ENCODE measurements at regions not wholly inside any gene's neighbourhood (a gene's known extent, or its start where the extent isn't known, plus 50 kb on each side); places are given as distances from the start of the nearest gene placed in this dataset.

GRCh38 chr7:69017208-69017607 is 581.1 kb upstream of the AUTS2 start:
- H3K4me3 ChIP-seq (ENCODE audit: extremely low read depth in 1 of 4, insufficient read depth in 2 of 4, low read depth in 3 of 4, low read length in 4 of 4): no peak overlapping the region
- H3K9me3 ChIP-seq (ENCODE audit: insufficient read depth in 2 of 2, low read depth in 1 of 2, low read length in 1 of 2): peaks cover 7 to 14% of the 10 kb centered on the region in 2 experiments
- no peaks in the 10 kb centered on the region for H3K79me1 ChIP-seq (ENCODE audit: low read depth, low read length)
- H3K23ac ChIP-seq (ENCODE audit: insufficient read length): no peak overlapping the region
- H2AFZ ChIP-seq (ENCODE audit: low read length): 0 out of 2 replicates have a peak overlapping the region, but pooled peaks have one; percentile 43
- no peak overlapping the region for H4K5ac ChIP-seq (ENCODE audit: insufficient read length, low read depth, low read length)
- no peak overlapping the region for H3K56ac ChIP-seq (replicated peaks; ENCODE audit: insufficient read length, low read depth, low read length)
- FAIRE-seq (no peak), DNase-seq (ENCODE audit: low read depth in 1 of 2, low spot score in 2 of 2) (no peak)
- CTCF ChIA-PET (ENCODE audit: partially characterized antibody): interaction anchor here (0.8 to 2.3 kb wide), 4 partner anchors 13 to 599 kb away, joined by 3 to 12 read pairs (median 4); no protein-coding TSS in a partner anchor
- H2BK20ac ChIP-seq (ENCODE audit: low read length): no peak overlapping the region
- H3K4me1 ChIP-seq (replicated peaks in 1 of 4; ENCODE audit: control insufficient read depth in 3 of 4, insufficient read depth in 4 of 4, low read length in 3 of 4): no peaks in the 10 kb centered on the region
- H3K36me3 ChIP-seq (ENCODE audit: control insufficient read depth in 2 of 4, insufficient read depth in 4 of 4, low read length in 3 of 4): no peaks in the 10 kb centered on the region
- H3K27me3 ChIP-seq (replicated peaks in 1 of 4; ENCODE audit: control insufficient read depth in 3 of 4, extremely low read depth in 1 of 4, insufficient read depth in 3 of 4, low read length in 3 of 4): no peaks in the 10 kb centered on the region
- POLR2A ChIA-PET (ENCODE audit: partially characterized antibody): no interaction called here
- no peak overlapping the region for H2BK12ac ChIP-seq (ENCODE audit: low read depth, low read length)
- no peak overlapping the region for H2BK120ac ChIP-seq (replicated peaks; ENCODE audit: low read depth, low read length)
- TF ChIP-seq TAF7 (optimal IDR thresholded peaks at IDR 0.05; ENCODE audit: borderline replicate concordance, low read depth, low read length) (no peak), EGR1 (IDR thresholded peaks at IDR 0.05; ENCODE audit: borderline replicate concordance, low read depth, low read length) (no peak), SIRT6 (IDR thresholded peaks at IDR 0.05; ENCODE audit: low read length) (no peak), TBP (IDR thresholded peaks at IDR 0.05; ENCODE audit: low read depth, low read length) (no peak), SP4 (IDR thresholded peaks at IDR 0.05; ENCODE audit: low read length) (no peak), SIX5 (IDR thresholded peaks at IDR 0.05; ENCODE audit: low read depth, low read length) (no peak), RFX5 (IDR thresholded peaks at IDR 0.05; ENCODE audit: borderline replicate concordance, low read depth, low read length) (no peak), EP300 (IDR thresholded peaks at IDR 0.05; ENCODE audit: borderline replicate concordance in 1 of 2, low read depth in 2 of 2, low read length in 2 of 2) (no peak), POLR2A (IDR thresholded peaks at IDR 0.05; ENCODE audit: control extremely low read depth in 1 of 2, low read depth in 2 of 2, low read length in 2 of 2) (no peak), ATF3 (IDR thresholded peaks at IDR 0.05; ENCODE audit: insufficient read depth, low read depth, low read length) (no peak), GTF2F1 (IDR thresholded peaks at IDR 0.05; ENCODE audit: borderline replicate concordance, low read depth, low read length) (no peak), CHD1 (IDR thresholded peaks at IDR 0.05; ENCODE audit: low read depth, low read length) (no peak), CBX8 (IDR thresholded peaks at IDR 0.05; ENCODE audit: borderline replicate concordance, low read depth, low read length) (no peak), RXRA (IDR thresholded peaks at IDR 0.05; ENCODE audit: insufficient read depth, low read depth, low read length) (no peak), CREB1 (IDR thresholded peaks at IDR 0.05) (no peak), KDM5A (IDR thresholded peaks at IDR 0.05; ENCODE audit: low read length) (no peak)
- H3K14ac ChIP-seq (ENCODE audit: insufficient read length): no peak overlapping the region
- no peaks in the 10 kb centered on the region; the same call in 1 of the 2 replicates for H3K23me2 ChIP-seq (ENCODE audit: low read depth, low read length)
- no peak overlapping the region for H3K18ac ChIP-seq (ENCODE audit: extremely low read depth, low read length)
- no peak overlapping the region for H2AK5ac ChIP-seq (ENCODE audit: low read depth, low read length)
- H2BK5ac ChIP-seq (ENCODE audit: low read depth, low read length): no peak overlapping the region
- no peaks in the 10 kb centered on the region for H3K79me2 ChIP-seq (ENCODE audit: control insufficient read depth in 1 of 2, insufficient read depth in 2 of 2, low read length in 2 of 2)
- no peaks in the 10 kb centered on the region for H4K20me1 ChIP-seq (replicated peaks in 1 of 2; ENCODE audit: control insufficient read depth in 1 of 2, insufficient read depth in 2 of 2, low read length in 2 of 2)
- 91% methylated on average over 3 of the region's 3 CpGs; no CpG with 5 or more reads in 1 of the 2 experiments for WGBS, 2 experiments (ENCODE audit: extremely low coverage in 1 of 2, insufficient coverage in 1 of 2, insufficient read length in 1 of 2, insufficient replicate concordance in 2 of 2, low coverage in 1 of 2, low lambda C conversion rate in 2 of 2, missing lambda C conversion rate in 1 of 2)
- no peak overlapping the region for H2BK15ac ChIP-seq (ENCODE audit: low read length)
- H3K9ac ChIP-seq (replicated peaks in 1 of 4; ENCODE audit: extremely low read depth in 1 of 4, low read depth in 3 of 4, low read length in 3 of 4): no peak overlapping the region
- no peak overlapping the region for H4K91ac ChIP-seq (replicated peaks; ENCODE audit: insufficient read length, low read length)
- no peak overlapping the region for H3K4ac ChIP-seq (replicated peaks; ENCODE audit: insufficient read length, low read depth, low read length)
- no peak overlapping the region for H3K4me2 ChIP-seq (ENCODE audit: insufficient read depth in 1 of 2, low read depth in 2 of 2, low read length in 2 of 2)
- no peak overlapping the region for H4K8ac ChIP-seq (ENCODE audit: extremely low read depth, insufficient read depth, low read length)
- no peak overlapping the region for H3K27ac ChIP-seq (ENCODE audit: low read depth, low read length)

Data from H1 (cell line).